K562 (cell line): ENCODE measurements at regions not wholly inside any gene's neighbourhood (a gene's known extent, or its start where the extent isn't known, plus 50 kb on each side); places are given as distances from the start of the nearest gene placed in this dataset.

ENCODE experiments used
- ATAC-seq: fragments of 200-7000 bp; cut with Tn5 transposase; 3 replicates; pipeline ENCODE4 v1.9.1; 2020; ENCODE audit warnings: moderate library complexity
- BruUV-seq: library from RNA; stranded (reverse); fragments of 400-500 nt; replicated peaks from 2 replicates; lab custom pipeline; 2021; lab: Mats Ljungman, UMichigan
- CTCF ChIA-PET: fragments of 300-600 bp; formaldehyde crosslinking; extraction: SDS; loops from one replicate; lab custom pipeline; 2021; ENCODE audit warnings: low intra/inter-chr PET ratio; lab: Yijun Ruan, JAX
- POLR2A ChIA-PET: fragments of 300-600, 350-650 bp; sonication (Branson Sonifier 250); formaldehyde crosslinking; extraction: SDS; loops from one replicate; lab custom pipeline; 2021; ENCODE audit warnings: antibody characterized with exemption, inconsistent platforms; lab: Yijun Ruan, JAX
- DNase-seq, 4 experiments: peaks; one replicate each; pipeline versions ENCODE4 v3.0.0 to v3.0.0-alpha.2; 2011 to 2018; ENCODE audit warnings: low spot score in 3 of 4, mixed read lengths in 3 of 4; ENCODE audit errors: extremely low read depth in 1 of 4
- FAIRE-seq: peaks from 2 replicates; lab custom pipeline; 2011; peaks lifted over from hg19 to GRCh38; lab: Jason Lieb, UNC
- H2AFZ ChIP-seq: 2 replicates; pipeline ENCODE4 v1.6.0; 2011; ENCODE audit warnings: low read depth, low read length, control low read depth, inconsistent platforms
- H3K27ac ChIP-seq: fragments of 200-600 bp; 3 replicates; pipeline ENCODE4 v1.8.0; 2011; ENCODE audit warnings: low read depth, mild to moderate bottlenecking, control low read depth, inconsistent platforms, low read length, moderate library complexity, mixed read lengths; ENCODE audit errors: extremely low read depth
- H3K27me3 ChIP-seq, 2 experiments: fragments of 300-600 bp in 1 of 2; 2 replicates in 1 of 2; 3 replicates in 1 of 2; pipeline versions ENCODE4 v1.6.0 to v1.8.0; 2011; ENCODE audit warnings: inconsistent platforms in 2 of 2, low read length in 2 of 2, mild to moderate bottlenecking in 1 of 2, mixed read lengths in 1 of 2, moderate library complexity in 1 of 2; ENCODE audit not compliant: control insufficient read depth in 2 of 2, insufficient read depth in 2 of 2
- H3K36me3 ChIP-seq: fragments of 300-600 bp; 3 replicates; pipeline ENCODE4 v1.8.0; 2011; ENCODE audit warnings: mild to moderate bottlenecking, low read length, inconsistent platforms; ENCODE audit not compliant: control insufficient read depth, insufficient read depth
- H3K4me1 ChIP-seq, 2 experiments: fragments of 200-600 bp in 1 of 2; replicated peaks in 1 of 2; 2 replicates in 1 of 2; 3 replicates in 1 of 2; pipeline versions ENCODE4 v1.5.1 to v1.8.0; 2011; ENCODE audit warnings: inconsistent platforms in 2 of 2, low read length in 2 of 2, mild to moderate bottlenecking in 1 of 2, mixed read lengths in 1 of 2, moderate library complexity in 1 of 2; ENCODE audit not compliant: control insufficient read depth in 2 of 2, insufficient read depth in 2 of 2
- H3K4me2 ChIP-seq: 2 replicates; pipeline ENCODE4 v1.6.1; 2011; ENCODE audit warnings: low read length, control low read depth, inconsistent platforms, mixed read lengths; ENCODE audit not compliant: insufficient read depth
- H3K4me3 ChIP-seq: fragments of 200-600 bp; sonication (generic), shearing (Covaris generic); 2 replicates; pipeline ENCODE4 v1.5.1; 2016; ENCODE audit warnings: control low read depth, inconsistent platforms
- H3K79me2 ChIP-seq: fragments of 200-600 bp; 3 replicates; pipeline ENCODE4 v1.8.0; 2011; ENCODE audit warnings: low read length, inconsistent platforms; ENCODE audit not compliant: control insufficient read depth, insufficient read depth
- H3K9ac ChIP-seq, 2 experiments: 2 replicates each; pipeline versions ENCODE4 v1.6.0 to v1.6.1; 2011; ENCODE audit warnings: low read depth in 2 of 2, low read length in 2 of 2, control low read depth in 1 of 2, inconsistent platforms in 1 of 2, mild to moderate bottlenecking in 1 of 2, mixed read lengths in 1 of 2; ENCODE audit not compliant: insufficient read depth in 1 of 2
- H3K9me1 ChIP-seq: one replicate; pipeline ENCODE4 v1.6.0; 2011; ENCODE audit warnings: inconsistent platforms, mild to moderate bottlenecking, low read length, moderate library complexity; ENCODE audit not compliant: control insufficient read depth, insufficient read depth
- H3K9me3 ChIP-seq: replicated peaks from 2 replicates; pipeline ENCODE4 v1.5.1; 2011; ENCODE audit warnings: low read depth, low read length, inconsistent platforms; ENCODE audit not compliant: control insufficient read depth, insufficient read depth
- H4K20me1 ChIP-seq: replicated peaks from 2 replicates; pipeline ENCODE4 v1.6.1; 2011; ENCODE audit warnings: low read length, inconsistent platforms, mixed read lengths; ENCODE audit not compliant: control insufficient read depth, insufficient read depth
- NFE2L1 ChIP-seq: fragments of 450-650 bp; IDR thresholded peaks from 2 replicates; pipeline ENCODE4 v1.6.1; 2016; ENCODE audit warnings: missing genetic modification characterization, low read depth, mild to moderate bottlenecking, missing compliant biosample characterization, moderate library complexity, borderline replicate concordance
- ZBTB40 ChIP-seq, 2 experiments: fragments of 450-650 bp in 1 of 2; sonication (generic) in 1 of 2; formaldehyde crosslinking in 1 of 2; IDR thresholded peaks; 2 replicates each; pipeline versions ENCODE4 v1.7.1 to v1.9.0; 2016 to 2022; ENCODE audit warnings: inconsistent platforms in 1 of 2, mild to moderate bottlenecking in 1 of 2, missing genetic modification reagents in 1 of 2
- WGBS: fragments of 100-300 bp; shearing (Covaris generic); methylation state at CpG from one replicate; pipeline ENCODE4 v1.1.6; 2016; ENCODE audit warnings: low coverage, mixed read lengths; ENCODE audit not compliant: insufficient coverage; ENCODE audit errors: missing lambda C conversion rate; 5-methylcytosine and 5-hydroxymethylcytosine counted together
- in situ Hi-C: fragments of 300-500 bp; cut with MboI; formaldehyde crosslinking; loops from 4 replicates; pipeline ENCODE4 v1.15.0; 2018; ENCODE audit warnings: inconsistent platforms, mixed read lengths
- intact Hi-C: fragments of 100-400 bp; cut with micrococcal nuclease; formaldehyde crosslinking; loops from 2 replicates; pipeline ENCODE4 v1.14.2; 2022

DNA sequence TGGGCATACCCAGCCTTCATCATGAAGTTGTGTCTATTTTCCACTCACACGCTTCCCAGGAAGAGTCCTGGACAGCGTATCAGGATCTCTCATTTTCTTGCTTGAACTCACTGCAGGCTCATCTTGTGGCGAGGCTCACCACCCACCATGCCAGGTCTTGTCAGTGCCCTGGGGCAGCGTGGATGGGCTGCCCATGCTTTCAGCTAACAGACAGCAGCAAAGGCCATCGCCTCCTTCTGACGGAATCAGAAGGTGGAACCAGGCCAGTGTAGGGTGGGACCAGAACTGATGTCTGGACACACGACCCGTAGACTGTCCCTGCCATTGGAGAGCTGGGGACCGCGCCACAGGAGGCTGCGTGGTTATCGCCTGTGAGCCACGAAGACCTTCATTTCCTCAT is 169.4 kb downstream of the FOXL1 start:
- DNase-seq: no peak
- Histone ChIP-seq H2AFZ (no peak overlapping the region), H3K9me3 (no peaks in the 10 kb centered on the region), H3K4me3 (no peak overlapping the region), H3K9ac (no peak overlapping the region), H3K36me3 (no peaks in the 10 kb centered on the region), H3K4me1 (peaks cover 0 to 2% of the 10 kb centered on the region in 2 experiments; a peak in 1 of 5 replicates), H3K4me2 (no peak overlapping the region), H3K27me3 (peaks cover 3 to 32% of the 10 kb centered on the region in 2 experiments; a peak in 2 of 5 replicates), H3K27ac (no peak overlapping the region), H3K79me2 (no peaks in the 10 kb centered on the region), H3K9me1 (no peaks in the 10 kb centered on the region), H4K20me1 (no peaks in the 10 kb centered on the region)
- ChIA-PET POLR2A (no interaction called here), CTCF (no interaction called here)
- ATAC-seq: no peak
- under 1% methylated on average over 13 of the region's 13 CpGs for WGBS
- no peak for FAIRE-seq
- BruUV-seq: no TSS peak
- intact Hi-C loops (no loop called here), in situ Hi-C loops (no loop called here)
- TF ChIP-seq NFE2L1 (no peak), ZBTB40 (IDR thresholded peaks at IDR 0.05) (no peak), ZBTB40 (CRISPR knock-in tag; IDR thresholded peaks at IDR 0.05) (no peak)
